ENCODE measurements at regions not wholly inside any gene's neighbourhood (a gene's known extent, or its start where the extent isn't known, plus 50 kb on each side); places are given as distances from the start of the nearest gene placed in this dataset.
"Not testable (repeated sequence)": the region's sequence is repeated elsewhere in the genome, so short reads cannot be mapped to it uniquely, and the experiment has no call there.

DNA sequence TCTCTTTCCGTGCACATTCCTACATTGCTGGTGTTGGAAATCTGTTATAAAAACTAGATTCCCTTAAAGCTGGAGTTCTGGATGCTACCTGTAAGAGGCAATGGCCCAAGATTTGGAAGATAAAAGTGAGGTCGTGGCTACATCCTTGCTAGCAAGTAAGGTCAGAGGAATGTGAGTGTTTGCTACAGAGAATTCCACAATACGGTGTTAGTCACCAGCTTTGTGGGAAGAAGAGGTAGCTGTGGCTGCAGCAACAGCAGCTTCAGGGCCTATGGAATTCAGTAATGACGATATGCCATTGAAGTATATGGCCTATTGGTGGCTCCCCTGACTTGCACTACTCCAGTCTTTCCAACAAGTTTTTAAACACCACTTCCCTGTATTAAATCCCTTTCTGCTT lies 227.7 kb upstream of the TMEM260 start:
- Mint-ChIP-seq H3K9me3 (peaks cover 5% of the 10 kb centered on the region), H3K36me3 (peaks cover 5% of the 10 kb centered on the region), H3K27ac (no peak overlapping the region), H3K4me1 (no peaks in the 10 kb centered on the region), H3K27me3 (peaks cover 1% of the 10 kb centered on the region), H3K4me3 (no peak overlapping the region)
- ATAC-seq (ENCODE audit: low read depth) (no peak), DNase-seq (ENCODE audit: low spot score in 2 of 2) (no peak)

DNA sequence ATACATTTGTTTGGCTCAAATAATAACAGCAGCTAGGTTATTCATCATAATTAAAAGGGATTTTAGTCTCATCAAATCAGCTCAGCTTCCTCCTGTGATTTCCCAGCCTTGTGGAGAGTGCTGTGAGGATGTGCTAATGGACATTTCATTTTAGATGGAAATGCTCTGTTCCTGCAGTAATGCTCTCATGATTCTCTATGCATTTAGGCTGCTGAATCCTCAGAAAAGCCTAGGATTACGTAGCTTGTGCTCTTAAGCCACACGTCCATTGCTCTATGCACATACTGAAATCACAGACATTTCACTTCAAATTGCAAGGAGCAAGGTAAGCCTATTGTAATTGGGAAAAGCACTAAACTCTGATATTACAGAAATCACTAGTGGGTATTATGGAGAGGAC lies 226.6 kb upstream of the TMEM260 start:
- no peak for DNase-seq (ENCODE audit: low spot score in 2 of 2)

DNA sequence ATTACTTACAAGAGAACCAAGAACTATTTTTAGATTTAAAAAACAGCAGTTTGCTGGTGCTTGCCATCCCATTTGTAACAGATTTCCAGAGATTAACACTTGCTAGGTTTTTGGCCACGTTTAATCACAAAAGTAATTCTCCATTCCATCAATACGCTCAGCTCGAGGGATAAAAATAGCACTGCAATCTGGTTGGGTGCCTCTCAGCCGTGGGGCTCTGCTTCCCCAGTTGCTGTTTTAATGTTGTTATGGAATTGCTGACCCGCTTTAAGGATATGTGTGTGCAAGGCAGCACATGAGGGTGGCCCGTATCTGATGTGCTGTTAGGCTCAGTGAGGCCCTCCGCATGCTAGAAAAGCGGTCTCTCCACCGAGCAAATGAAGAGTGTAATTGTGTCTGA lies 222.2 kb upstream of the TMEM260 start:
- Mint-ChIP-seq H3K9me3 (peaks cover 3% of the 10 kb centered on the region), H3K27ac (no peak overlapping the region), H3K4me3 (no peak overlapping the region), H3K4me1 (no peaks in the 10 kb centered on the region), H3K27me3 (peaks cover 3% of the 10 kb centered on the region), H3K36me3 (no peaks in the 10 kb centered on the region)
- ATAC-seq (ENCODE audit: low read depth) (no peak), DNase-seq (ENCODE audit: low spot score in 2 of 2) (no peak)

More for the DNA sequence above, 226.6 kb upstream of the TMEM260 start:
- H3K4me3 Mint-ChIP-seq, result no peak overlapping the region
- ATAC-seq (ENCODE audit: low read depth), result no peak
- H3K36me3 Mint-ChIP-seq, result peaks cover 5% of the 10 kb centered on the region
- H3K27me3 Mint-ChIP-seq, result peaks cover 1% of the 10 kb centered on the region
- no peak overlapping the region for H3K27ac Mint-ChIP-seq
- peaks cover 5% of the 10 kb centered on the region for H3K9me3 Mint-ChIP-seq
- no peaks in the 10 kb centered on the region for H3K4me1 Mint-ChIP-seq

DNA sequence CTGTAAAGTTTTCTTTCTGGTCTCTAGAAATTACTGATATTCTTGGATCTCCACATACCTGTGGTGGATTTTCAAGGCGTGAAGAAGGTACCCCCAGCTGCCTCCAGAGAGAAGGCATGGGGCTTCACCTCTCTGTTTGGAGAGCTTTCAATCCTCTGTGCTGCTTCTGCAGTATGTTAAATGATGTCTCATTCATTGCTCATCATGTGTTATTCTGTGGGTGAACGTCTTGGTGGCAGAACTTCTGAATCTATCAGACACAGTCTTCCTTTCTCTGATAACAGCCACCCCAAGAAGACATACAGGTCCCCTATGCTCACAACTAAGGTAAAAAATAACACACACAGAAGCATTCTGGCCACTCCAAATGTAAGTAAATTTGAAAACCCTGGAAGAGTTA lies 221.3 kb upstream of the TMEM260 start:
- H3K4me3 Mint-ChIP-seq, result no peak overlapping the region
- no peak overlapping the region for H3K27ac Mint-ChIP-seq
- H3K27me3 Mint-ChIP-seq, result peaks cover 2% of the 10 kb centered on the region
- H3K9me3 Mint-ChIP-seq, result peaks cover 3% of the 10 kb centered on the region
- ATAC-seq (ENCODE audit: low read depth), result no peak
- no peak for DNase-seq (ENCODE audit: low spot score in 2 of 2)
- no peaks in the 10 kb centered on the region for H3K36me3 Mint-ChIP-seq
- no peaks in the 10 kb centered on the region for H3K4me1 Mint-ChIP-seq

DNA sequence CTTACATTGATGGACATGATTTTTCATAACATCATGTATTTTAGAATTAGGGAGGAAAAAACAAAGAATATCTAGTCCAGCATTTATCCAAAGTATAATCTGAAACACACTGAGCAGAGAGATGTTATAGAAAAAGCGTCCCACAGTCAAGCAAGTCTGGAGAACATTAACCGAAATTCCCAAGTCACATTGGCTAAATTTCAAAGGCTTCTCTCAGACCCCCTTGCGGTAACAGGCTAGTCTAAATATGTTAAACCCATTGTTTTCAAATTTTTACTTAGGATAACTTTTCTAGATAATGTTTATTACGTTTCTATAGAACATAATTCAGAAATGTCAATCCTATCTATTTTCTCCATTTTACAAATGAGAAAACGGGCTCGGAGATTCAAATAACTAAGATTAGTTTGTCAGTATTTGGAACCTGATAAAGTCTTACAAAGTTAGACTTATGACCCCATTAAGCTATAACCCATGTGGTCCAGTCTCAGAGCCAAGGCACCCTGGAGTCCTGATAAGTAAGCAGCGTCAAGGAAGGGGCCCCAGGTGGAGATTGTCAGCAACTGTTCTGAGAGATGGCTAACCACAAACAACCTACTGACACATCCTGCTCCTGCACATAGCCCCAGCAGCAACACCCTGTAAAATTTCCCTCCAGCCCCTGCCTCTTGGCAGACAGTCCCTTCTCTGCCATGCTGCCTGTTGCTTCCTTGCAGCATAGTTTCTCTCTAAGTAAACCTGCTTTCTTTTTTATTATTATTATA lies 220.6 kb upstream of the TMEM260 start:
- Mint-ChIP-seq H3K27ac (no peak overlapping the region), H3K4me3 (no peak overlapping the region), H3K9me3 (peaks cover 3% of the 10 kb centered on the region), H3K4me1 (no peaks in the 10 kb centered on the region), H3K27me3 (peaks cover 1% of the 10 kb centered on the region), H3K36me3 (no peaks in the 10 kb centered on the region)
- DNase-seq (ENCODE audit: low spot score in 2 of 2) (no peak), ATAC-seq (ENCODE audit: low read depth) (no peak)

DNA sequence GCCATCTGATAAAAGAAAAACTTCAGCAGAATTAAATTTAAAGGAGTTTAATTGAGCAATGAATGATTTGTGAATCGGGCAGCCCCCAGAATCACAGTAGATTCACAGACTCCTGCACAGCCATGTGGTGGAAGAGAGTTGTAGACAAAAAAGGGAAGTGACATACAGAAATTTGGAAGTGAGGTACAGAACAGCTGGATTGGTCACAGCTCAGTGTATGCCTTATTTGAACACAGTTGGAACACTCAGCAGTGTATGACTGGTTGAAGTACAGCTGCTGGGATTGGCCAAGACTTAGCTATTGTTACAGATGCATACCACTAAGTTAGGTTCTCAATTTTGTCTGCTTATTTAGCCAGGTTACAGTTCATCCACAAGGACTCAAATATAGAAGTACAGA lies 213.9 kb upstream of the TMEM260 start:
- ATAC-seq (ENCODE audit: low read depth); H3K27me3 Mint-ChIP-seq; H3K9me3 Mint-ChIP-seq; DNase-seq (ENCODE audit: low spot score in 2 of 2); H3K36me3 Mint-ChIP-seq; H3K4me3 Mint-ChIP-seq; H3K4me1 Mint-ChIP-seq; H3K27ac Mint-ChIP-seq: not testable (repeated sequence)

DNA sequence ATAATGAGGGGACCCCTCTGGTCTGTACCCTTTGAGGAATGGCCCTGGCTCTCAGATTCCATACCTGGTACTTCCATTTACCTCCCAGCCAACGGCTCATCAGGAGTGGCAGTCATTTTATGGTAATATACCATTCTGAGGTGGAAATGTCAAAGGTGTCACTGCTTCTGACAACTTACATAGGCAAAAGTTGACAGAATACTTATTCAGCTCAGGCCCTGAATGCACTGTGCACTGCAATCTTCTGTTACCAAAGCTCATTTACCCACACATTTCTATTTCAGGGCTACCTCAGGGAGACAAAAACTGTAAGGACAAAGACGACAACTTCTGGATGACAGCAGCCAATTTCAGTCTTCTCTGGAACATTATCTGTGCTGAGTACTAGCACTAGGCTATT lies 212.2 kb upstream of the TMEM260 start:
- Mint-ChIP-seq H3K4me3 (no peak overlapping the region), H3K27me3 (peaks cover 8% of the 10 kb centered on the region)

DNA sequence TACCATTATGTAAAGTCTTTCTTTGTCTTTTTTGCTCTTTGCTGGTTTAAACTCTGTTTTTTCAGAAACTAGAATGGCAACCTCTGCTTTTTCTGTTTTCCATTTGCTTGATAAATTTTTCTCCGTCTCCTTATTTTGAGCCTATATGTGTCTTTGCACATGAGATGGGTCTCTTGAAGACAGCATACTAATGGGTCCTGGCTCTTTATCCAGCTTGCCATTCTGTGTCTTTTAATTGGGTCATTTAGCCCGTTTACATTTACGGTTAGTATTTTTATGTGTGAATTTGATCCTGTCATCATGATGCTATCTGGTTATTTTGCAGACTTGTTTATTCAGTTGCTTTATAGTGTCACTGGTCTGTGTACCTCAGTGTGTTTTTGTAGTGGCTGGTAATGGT lies 207.9 kb upstream of the TMEM260 start:
- peaks cover 15% of the 10 kb centered on the region for H3K9me3 Mint-ChIP-seq
- ATAC-seq (ENCODE audit: low read depth) (no peak), DNase-seq (ENCODE audit: low spot score in 2 of 2) (no peak)
- H3K36me3 Mint-ChIP-seq, result peaks cover 15% of the 10 kb centered on the region
- no peak overlapping the region for H3K4me3 Mint-ChIP-seq
- H3K27me3 Mint-ChIP-seq, result peaks cover 6% of the 10 kb centered on the region
- no peaks in the 10 kb centered on the region for H3K4me1 Mint-ChIP-seq
- no peak overlapping the region for H3K27ac Mint-ChIP-seq

More for the DNA sequence above, 212.2 kb upstream of the TMEM260 start:
- Mint-ChIP-seq H3K4me1 (no peaks in the 10 kb centered on the region), H3K9me3 (peaks cover 11% of the 10 kb centered on the region), H3K27ac (no peak overlapping the region), H3K36me3 (peaks cover 8% of the 10 kb centered on the region)
- DNase-seq (ENCODE audit: low spot score in 2 of 2) (no peak), ATAC-seq (ENCODE audit: low read depth) (no peak)

DNA sequence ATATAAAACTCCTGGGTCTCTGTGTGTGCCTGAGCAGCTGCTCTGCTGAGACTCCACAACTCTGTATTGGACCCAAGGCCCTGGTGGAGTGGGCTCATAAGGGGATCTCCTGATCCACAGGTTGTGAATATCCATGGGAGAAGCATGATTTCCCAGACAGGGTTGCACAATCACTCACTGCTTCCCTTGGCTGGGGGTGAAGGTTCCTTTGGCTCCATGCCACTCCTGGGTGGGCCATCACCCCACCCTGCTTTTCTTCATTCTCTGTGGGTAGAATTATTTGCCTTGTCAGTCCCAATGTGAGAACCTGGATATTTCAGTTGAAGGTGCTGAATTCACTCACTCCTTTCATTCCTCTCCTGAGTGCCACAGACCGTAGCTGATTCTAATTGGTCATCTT lies 205.2 kb upstream of the TMEM260 start:
- H3K9me3 Mint-ChIP-seq, result peaks cover 14% of the 10 kb centered on the region
- no peak overlapping the region for H3K27ac Mint-ChIP-seq
- H3K27me3 Mint-ChIP-seq, result peaks cover 5% of the 10 kb centered on the region
- H3K36me3 Mint-ChIP-seq, result peaks cover 14% of the 10 kb centered on the region
- DNase-seq (ENCODE audit: low spot score in 2 of 2), result no peak
- no peak overlapping the region for H3K4me3 Mint-ChIP-seq
- ATAC-seq (ENCODE audit: low read depth), result no peak
- H3K4me1 Mint-ChIP-seq, result no peaks in the 10 kb centered on the region

DNA sequence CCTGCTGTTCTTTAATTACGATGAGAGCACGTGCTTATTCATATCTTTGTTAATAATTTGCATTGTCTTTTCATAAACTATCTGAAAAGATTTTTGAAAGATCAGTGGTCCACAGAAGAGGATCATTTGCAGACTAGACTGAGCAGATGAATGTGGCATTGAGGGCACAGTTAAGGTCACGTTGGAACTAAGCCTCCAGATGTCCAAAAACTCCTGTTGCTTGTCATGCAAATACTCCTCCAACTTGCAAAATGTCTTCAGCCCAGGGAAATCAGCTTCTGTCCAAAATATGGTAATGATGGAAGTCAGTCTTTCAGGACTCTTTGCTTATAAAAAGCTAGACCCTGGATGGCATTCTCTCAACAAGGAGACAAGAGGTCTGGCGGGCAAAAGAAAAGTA lies 201.6 kb upstream of the TMEM260 start:
- no peak overlapping the region for H3K4me3 Mint-ChIP-seq
- H3K27ac Mint-ChIP-seq, result no peak overlapping the region
- peaks cover under 1% of the 10 kb centered on the region for H3K36me3 Mint-ChIP-seq
- no peaks in the 10 kb centered on the region for H3K4me1 Mint-ChIP-seq
- peaks cover 3% of the 10 kb centered on the region for H3K9me3 Mint-ChIP-seq
- DNase-seq (ENCODE audit: low spot score in 2 of 2) (no peak), ATAC-seq (ENCODE audit: low read depth) (no peak)
- peaks cover 5% of the 10 kb centered on the region for H3K27me3 Mint-ChIP-seq

DNA sequence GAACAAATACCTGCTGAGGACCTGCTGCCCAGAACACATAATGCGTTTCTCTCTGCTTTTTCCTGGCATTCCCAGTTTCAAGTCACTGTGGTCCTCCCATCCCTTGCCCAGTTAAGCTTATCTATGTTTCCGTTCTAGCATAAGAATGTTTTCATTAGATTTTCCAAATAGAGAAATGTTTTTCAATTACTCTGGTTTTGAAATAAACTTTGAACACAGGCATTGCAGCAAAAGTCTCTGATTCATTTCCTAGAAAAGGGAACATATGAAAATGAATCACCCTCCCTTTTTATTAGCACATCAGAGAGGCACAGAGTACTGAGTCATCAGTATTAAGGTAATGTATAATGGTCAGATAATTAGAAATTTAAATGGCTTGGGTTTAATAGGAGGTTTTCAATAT lies 201.1 kb upstream of the TMEM260 start:
- Mint-ChIP-seq H3K4me3 (no peak overlapping the region), H3K9me3 (peaks cover 3% of the 10 kb centered on the region), H3K27ac (no peak overlapping the region), H3K4me1 (no peaks in the 10 kb centered on the region), H3K27me3 (peaks cover 5% of the 10 kb centered on the region), H3K36me3 (no peaks in the 10 kb centered on the region)
- no peak for ATAC-seq (ENCODE audit: low read depth)
- no peak for DNase-seq (ENCODE audit: low spot score in 2 of 2)

DNA sequence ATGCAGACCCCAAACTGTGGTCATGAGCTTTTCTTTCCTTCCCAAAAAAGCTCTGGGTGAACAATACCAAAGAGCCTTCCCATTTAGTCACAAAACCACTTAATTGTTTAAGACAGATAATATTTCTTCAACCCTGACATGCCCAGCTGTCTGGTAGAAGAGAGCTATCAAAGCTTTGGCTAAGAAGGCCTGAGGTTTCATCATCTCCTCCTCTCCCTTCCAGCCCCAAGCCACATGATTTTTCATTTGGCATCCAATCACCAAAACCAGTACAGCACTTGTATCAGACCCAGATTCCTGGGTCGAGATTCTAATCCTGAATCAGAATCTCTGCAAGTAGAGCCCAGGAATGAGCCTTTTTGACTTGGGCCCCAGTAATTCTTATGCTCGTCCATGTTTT lies 199.6 kb upstream of the TMEM260 start:
- H3K36me3 Mint-ChIP-seq, result peaks cover 1% of the 10 kb centered on the region
- no peak overlapping the region for H3K27ac Mint-ChIP-seq
- peaks cover 8% of the 10 kb centered on the region for H3K9me3 Mint-ChIP-seq
- no peak for DNase-seq (ENCODE audit: low spot score in 2 of 2)
- peaks cover 2% of the 10 kb centered on the region for H3K27me3 Mint-ChIP-seq
- H3K4me3 Mint-ChIP-seq, result no peak overlapping the region
- ATAC-seq (ENCODE audit: low read depth), result no peak
- H3K4me1 Mint-ChIP-seq, result no peaks in the 10 kb centered on the region

DNA sequence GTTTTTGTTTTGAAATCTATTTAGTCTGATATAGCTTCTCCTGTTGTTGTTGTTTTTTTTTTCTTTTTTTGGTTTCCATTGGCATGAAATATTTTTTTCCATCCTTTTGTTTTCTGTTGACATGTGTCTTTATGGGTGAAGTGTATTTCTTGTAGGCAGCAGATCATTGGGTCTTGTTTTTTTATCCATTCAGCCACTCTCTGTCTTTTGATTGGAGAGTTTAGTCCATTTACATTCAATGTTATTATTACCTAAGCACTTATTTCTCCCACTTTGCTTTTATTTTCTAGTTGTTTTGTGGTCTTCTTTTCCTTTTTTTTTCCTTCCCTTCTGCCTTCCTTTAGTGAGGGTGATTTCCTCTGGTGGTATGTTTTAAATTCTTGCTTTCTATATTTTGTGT lies 193.6 kb upstream of the TMEM260 start:
- H3K36me3 Mint-ChIP-seq, result peaks cover 6% of the 10 kb centered on the region
- no peaks in the 10 kb centered on the region for H3K4me1 Mint-ChIP-seq
- DNase-seq (ENCODE audit: low spot score in 2 of 2) (no peak), ATAC-seq (ENCODE audit: low read depth) (no peak)
- no peak overlapping the region for H3K4me3 Mint-ChIP-seq
- H3K27me3 Mint-ChIP-seq, result no peaks in the 10 kb centered on the region
- no peak overlapping the region for H3K27ac Mint-ChIP-seq
- H3K9me3 Mint-ChIP-seq, result peaks cover 21% of the 10 kb centered on the region

DNA sequence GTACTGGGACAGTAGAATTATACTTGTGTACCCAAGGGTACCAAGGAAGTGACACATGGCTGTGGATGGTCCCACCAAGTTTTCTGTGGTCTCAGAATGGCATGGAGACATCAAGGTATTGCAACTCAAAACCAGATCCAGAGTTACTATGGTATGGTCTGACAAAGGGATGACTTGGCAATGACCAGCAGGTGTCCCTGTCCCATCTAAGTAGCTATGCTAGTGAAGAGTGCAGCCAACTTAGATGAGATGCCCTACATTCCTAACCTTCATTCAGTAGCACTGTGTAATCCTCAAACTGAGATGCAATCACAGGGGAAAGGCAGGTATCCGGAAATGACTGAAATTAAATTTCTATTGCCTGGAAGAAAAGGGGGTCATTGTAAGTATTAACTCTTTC lies 188.7 kb upstream of the TMEM260 start:
- ATAC-seq (ENCODE audit: low read depth) (no peak), DNase-seq (ENCODE audit: low spot score in 2 of 2) (no peak)
- Mint-ChIP-seq H3K27ac (no peak overlapping the region), H3K9me3 (peaks cover 11% of the 10 kb centered on the region), H3K4me3 (no peak overlapping the region), H3K4me1 (no peaks in the 10 kb centered on the region), H3K36me3 (peaks cover 2% of the 10 kb centered on the region), H3K27me3 (peaks cover 4% of the 10 kb centered on the region)

DNA sequence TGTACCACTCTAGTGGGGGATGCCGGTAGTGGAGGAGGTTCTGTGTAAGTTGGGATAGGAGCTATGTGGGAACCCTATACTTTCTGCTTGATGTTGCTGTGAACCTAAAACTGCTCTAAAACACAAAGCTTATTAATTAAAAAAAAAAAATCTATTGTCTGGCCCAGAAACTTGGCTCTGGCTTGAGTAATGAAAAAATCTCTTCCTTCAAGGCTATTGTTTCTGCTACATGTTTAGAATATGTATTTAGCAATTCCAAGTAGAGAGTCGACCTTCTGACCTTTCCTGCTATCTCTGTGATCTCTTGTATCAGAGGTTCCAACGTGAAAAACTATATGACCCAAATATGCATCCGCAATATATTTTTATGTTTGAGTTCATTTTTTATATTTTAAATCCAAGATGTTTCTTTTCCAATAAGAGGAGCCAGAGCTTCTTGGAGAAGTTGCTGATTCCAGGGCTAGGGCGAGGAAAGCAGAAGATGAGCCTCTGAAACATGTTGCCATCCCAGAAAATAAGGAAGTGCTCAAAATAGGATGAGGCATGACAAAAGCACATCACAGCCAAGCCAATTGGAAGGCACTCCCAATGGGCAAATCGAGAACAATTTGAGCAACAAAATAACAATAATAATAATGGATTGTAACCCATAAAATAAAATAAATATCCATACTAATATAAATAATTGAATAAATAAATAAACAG lies 184.6 kb upstream of the TMEM260 start:
- no peak overlapping the region for H3K27ac Mint-ChIP-seq
- ATAC-seq (ENCODE audit: low read depth) (no peak), DNase-seq (ENCODE audit: low spot score in 2 of 2) (no peak)
- H3K27me3 Mint-ChIP-seq, result peaks cover 4% of the 10 kb centered on the region
- H3K36me3 Mint-ChIP-seq, result no peaks in the 10 kb centered on the region
- no peaks in the 10 kb centered on the region for H3K4me1 Mint-ChIP-seq
- no peaks in the 10 kb centered on the region for H3K9me3 Mint-ChIP-seq
- no peak overlapping the region for H3K4me3 Mint-ChIP-seq
